ENCODE measurements at regions not wholly inside any gene's neighbourhood (a gene's known extent, or its start where the extent isn't known, plus 50 kb on each side); places are given as distances from the start of the nearest gene placed in this dataset.
A peak's percentile ranks its signal among the peaks of the same experiment; 100 is the strongest.

GRCh38 chr13:40316301-40316700 is 350.1 kb downstream of the FOXO1 start:
- in situ Hi-C loops (cut with HindIII; ENCODE audit: low pct_unique_long_range_greater_than_20kb, low sequenced_read_pairs): no loop called here
- no peak for DNase-seq (ENCODE audit: low read depth, low spot score)

DNA sequence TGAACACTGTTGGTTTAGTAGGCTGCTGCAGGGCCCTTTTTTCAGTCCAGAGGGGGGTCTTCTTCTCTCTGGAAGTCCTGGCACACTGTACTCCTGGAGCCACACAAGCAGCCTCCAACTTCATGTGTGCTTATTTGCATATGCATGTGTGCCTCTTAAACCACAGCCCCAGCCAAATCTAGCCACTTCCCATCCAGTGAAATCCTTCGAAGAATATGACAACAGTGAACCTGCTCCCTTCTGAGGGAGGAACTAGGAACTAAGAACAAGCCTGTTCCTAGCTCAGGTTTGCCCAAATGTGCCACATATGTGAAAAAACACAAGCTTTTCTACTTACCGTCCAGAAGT is 348.5 kb downstream of the FOXO1 start:
- in situ Hi-C loops (cut with HindIII; ENCODE audit: low pct_unique_long_range_greater_than_20kb, low sequenced_read_pairs): no loop called here
- no peak for DNase-seq (ENCODE audit: low read depth, low spot score)

- in situ Hi-C loops (cut with HindIII; ENCODE audit: low pct_unique_long_range_greater_than_20kb, low sequenced_read_pairs): no loop called here
- no peak for DNase-seq (ENCODE audit: low read depth, low spot score)
Observed at GRCh38 chr13:40318366-40318765, 348.1 kb downstream of the FOXO1 start.

DNA sequence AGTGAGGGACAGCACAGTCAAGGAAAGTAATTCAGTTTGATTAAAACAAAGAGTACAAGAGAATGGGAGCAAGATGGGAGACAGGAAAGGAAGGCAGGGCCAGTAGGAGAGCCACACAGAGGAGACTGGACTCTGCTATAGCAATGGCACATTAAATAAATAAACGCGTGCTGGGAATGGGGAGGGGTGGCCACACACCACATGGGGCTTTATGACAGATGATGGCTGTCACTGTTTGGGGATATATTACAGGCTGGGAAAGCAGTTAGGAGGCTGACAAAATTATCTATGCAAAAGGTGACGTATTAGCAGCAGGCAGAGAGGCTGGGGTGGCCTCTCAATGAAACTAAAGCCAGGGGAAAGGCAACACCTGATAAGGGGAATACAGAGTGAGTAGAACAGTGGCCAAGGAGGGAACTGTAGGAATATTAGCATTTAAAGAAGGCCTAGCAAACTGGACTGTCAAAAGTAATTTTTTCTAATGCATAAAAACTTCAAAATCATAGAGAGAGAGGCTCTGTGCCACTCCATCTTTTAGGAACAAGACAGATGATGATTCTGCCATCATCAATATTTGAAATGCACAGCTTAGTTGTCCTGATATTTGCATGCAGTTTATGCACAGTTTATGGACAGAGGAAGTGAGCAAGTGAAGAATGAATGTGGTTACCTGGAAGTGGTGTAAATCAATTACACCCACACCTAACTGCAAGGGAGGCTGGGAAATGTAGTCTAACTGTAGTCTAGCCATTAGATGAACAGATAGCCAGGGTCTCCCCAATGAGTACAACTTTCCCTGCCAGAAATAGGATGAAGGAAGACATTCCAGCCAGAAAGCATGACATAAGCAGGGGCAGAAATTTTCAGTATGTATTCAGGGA is 346.5 kb downstream of the FOXO1 start:
- no peak for DNase-seq (ENCODE audit: low read depth, low spot score)
- in situ Hi-C loops (cut with HindIII; ENCODE audit: low pct_unique_long_range_greater_than_20kb, low sequenced_read_pairs): no loop called here

- in situ Hi-C loops (cut with HindIII; ENCODE audit: low pct_unique_long_range_greater_than_20kb, low sequenced_read_pairs): no loop called here
- DNase-seq (ENCODE audit: low read depth, low spot score): no peak
Observed at GRCh38 chr13:40328091-40328490, 338.4 kb downstream of the FOXO1 start.

DNA sequence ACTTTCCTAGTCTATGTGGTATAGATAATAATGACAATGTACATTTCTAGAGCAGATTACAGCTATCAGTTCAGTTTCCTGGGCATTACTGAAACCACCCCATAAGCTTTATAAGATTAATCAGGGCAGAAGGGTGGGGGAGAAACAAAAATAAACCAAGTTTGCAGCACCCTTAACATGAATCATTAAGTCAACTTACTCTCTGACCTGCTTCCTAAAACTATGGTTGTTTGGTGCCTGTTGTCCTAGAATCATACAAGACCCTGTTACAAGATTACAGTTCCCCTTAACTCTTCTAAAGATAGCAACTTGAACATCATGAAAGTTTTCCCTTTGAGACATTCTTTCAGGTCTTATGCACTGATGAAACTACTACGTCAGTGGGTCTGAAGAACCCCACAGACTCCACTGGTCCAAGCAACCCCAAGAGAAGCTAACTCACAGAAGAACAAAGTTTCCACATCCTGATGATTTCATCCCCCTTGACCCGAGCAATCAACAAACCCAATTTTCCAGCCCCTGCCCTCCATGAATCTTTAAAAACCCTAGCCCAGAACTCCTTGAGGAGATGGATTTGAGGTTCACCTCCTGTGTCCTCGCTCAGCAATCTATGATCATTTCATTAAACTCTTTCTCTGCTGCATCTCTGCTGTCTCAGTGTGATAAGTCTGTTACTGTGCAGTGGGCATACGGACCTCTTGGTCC is 336.5 kb downstream of the FOXO1 start:
- no peak for DNase-seq (ENCODE audit: low read depth, low spot score)
- in situ Hi-C loops (cut with HindIII; ENCODE audit: low pct_unique_long_range_greater_than_20kb, low sequenced_read_pairs): no loop called here

DNA sequence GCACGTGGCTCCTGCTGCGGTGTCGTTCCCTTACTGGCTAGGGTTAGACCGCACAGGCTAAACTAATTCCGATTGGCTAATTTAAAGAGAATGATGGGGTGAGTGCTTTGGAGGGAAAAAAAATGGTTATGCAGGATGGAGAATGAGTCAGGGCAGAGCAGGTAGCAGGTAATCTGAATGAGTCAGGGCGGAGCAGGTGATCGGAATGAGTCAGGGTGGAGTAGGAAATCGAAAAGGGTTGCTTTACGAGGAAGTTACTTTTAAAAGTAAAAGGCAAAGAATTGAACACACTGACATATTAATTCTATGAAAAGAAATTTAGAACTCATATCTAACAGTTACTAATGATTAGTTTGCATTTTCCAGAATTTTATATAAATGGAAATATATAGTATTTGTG is 335.5 kb downstream of the FOXO1 start:
- no peak for DNase-seq (ENCODE audit: low read depth, low spot score)
- in situ Hi-C loops (cut with HindIII; ENCODE audit: low pct_unique_long_range_greater_than_20kb, low sequenced_read_pairs): no loop called here

- in situ Hi-C loops (cut with HindIII; ENCODE audit: low pct_unique_long_range_greater_than_20kb, low sequenced_read_pairs): no loop called here
- no peak for DNase-seq (ENCODE audit: low read depth, low spot score)
Observed at GRCh38 chr13:40331802-40332201, 334.6 kb downstream of the FOXO1 start.

DNA sequence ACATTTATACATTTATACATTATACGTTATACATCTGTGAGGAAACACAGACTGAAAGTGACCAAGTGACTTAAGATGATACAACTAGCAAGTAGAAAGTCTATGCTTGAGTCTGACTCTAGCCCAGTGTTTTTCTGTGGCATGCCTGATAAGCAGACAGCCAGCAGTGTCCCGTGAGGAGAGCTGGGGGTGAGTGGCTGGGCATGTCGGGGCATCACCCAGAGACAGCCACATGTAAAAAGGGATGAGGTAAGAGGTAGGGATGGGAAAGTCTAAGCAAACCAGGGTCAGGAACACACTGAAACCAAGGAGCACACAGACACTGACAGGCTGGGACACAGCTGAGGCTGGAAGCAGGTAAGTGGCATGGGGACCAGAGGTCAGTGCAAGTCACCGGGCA is 333.2 kb downstream of the FOXO1 start:
- DNase-seq (ENCODE audit: low read depth, low spot score): no peak
- in situ Hi-C loops (cut with HindIII; ENCODE audit: low pct_unique_long_range_greater_than_20kb, low sequenced_read_pairs): no loop called here

GRCh38 chr13:40334031-40334430 is 332.4 kb downstream of the FOXO1 start:
- DNase-seq (ENCODE audit: low read depth, low spot score): no peak
- in situ Hi-C loops (cut with HindIII; ENCODE audit: low pct_unique_long_range_greater_than_20kb, low sequenced_read_pairs): no loop called here

GRCh38 chr13:40334616-40335015 is 331.8 kb downstream of the FOXO1 start:
- in situ Hi-C loops (cut with HindIII; ENCODE audit: low pct_unique_long_range_greater_than_20kb, low sequenced_read_pairs): no loop called here
- no peak for DNase-seq (ENCODE audit: low read depth, low spot score)

- no peak for DNase-seq (ENCODE audit: low read depth, low spot score)
- in situ Hi-C loops (cut with HindIII; ENCODE audit: low pct_unique_long_range_greater_than_20kb, low sequenced_read_pairs): no loop called here
Observed at GRCh38 chr13:40336228-40337221, 329.9 kb downstream of the FOXO1 start.

DNA sequence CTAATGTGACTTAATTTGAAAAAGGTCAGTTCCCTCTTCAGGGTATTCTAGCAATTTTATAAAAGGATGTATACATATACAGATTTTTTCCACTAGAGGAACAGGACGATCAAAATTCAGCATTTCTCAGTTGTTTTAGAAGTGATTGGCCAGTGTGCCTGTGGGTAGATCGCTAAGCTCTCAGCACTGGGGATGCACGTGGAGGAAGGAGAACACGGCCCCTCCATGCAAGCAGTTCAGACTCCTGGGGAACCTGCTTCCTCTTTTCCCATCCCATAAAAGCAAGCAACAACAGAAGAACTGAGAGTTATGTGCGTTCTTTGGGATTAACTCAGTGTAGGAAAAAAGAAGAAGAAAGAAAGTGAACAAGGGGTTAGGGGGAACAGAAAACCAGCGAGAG is 328.8 kb downstream of the FOXO1 start:
- in situ Hi-C loops (cut with HindIII; ENCODE audit: low pct_unique_long_range_greater_than_20kb, low sequenced_read_pairs): no loop called here
- DNase-seq (ENCODE audit: low read depth, low spot score): no peak

DNA sequence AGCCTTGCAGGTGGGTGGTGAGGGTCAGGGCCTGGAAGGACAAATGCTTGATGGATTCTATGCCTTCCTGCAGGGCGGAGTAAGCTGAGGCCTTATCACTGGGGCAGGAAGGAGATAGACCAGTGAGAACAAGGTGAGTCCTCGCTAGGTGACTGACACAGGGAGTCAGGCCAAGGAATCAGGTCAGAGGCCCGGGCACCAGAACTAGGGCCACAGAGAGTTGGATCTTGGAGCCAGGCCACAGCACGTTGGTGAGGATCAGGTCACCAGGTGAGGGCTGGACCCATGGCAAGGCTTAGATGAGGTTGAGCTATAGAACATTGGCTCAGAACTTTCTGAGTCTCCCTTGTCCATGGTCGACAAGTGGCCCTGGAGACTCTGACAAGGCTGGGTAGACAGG is 328.2 kb downstream of the FOXO1 start:
- DNase-seq (ENCODE audit: low read depth, low spot score): no peak

DNA sequence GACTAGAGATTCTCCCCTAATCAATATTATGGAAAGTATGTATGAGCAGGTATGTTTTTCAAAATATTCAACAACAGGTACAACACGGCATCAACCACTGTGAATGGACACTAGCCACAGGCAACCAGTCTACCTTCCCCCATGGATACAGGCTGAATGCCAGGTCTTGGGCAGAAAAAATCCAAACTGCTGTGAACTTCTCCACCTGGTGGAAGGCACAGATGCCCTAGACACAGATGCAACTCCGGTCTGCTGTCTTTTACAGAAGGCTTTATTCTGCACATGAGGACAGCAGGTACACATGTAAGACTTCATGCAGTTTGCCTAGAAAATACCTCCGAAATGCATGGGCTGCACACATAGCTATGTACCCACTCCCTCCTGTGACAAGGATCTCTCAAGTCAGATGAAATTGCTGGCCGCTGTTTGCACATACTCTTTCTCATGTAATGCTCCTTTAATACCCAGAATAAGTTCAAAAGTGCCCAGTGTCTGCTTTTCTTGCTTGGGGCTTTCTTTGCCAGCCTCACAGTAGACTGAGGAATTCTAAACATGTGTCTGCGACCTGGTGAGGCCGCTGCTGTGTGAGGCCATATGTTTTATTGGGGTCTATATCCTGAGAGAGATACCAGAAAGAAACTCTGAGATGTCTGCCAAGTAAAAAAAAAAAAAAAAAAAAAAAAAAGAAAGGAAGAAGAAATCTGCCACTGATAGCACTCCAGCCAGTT is 325.9 kb downstream of the FOXO1 start:
- DNase-seq (ENCODE audit: low read depth, low spot score): peak; percentile 30

More for the DNA sequence above, 328.2 kb downstream of the FOXO1 start:
- in situ Hi-C loops (cut with HindIII; ENCODE audit: low pct_unique_long_range_greater_than_20kb, low sequenced_read_pairs): no loop called here

DNA sequence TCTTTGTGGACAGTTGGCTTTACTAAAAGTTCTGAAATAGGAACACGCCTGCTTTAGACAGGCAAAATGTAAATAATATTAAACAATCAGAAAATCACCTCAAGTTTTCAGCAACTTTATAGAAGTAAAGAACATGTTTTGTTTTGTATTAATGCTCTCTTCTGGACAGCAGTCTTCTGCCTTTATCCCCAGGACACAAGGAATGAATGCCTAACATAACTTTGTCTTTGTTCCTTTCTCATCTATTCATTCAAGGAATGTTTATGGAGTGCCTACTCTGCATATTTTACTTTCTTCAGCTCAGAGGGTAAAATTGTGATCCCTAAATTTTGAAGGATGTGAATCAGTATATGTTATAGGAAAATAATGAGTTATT is 325.4 kb downstream of the FOXO1 start:
- in situ Hi-C loops (cut with HindIII; ENCODE audit: low pct_unique_long_range_greater_than_20kb, low sequenced_read_pairs): no loop called here
- DNase-seq (ENCODE audit: low read depth, low spot score): no peak

More for the DNA sequence above, 325.9 kb downstream of the FOXO1 start:
- in situ Hi-C loops (cut with HindIII; ENCODE audit: low pct_unique_long_range_greater_than_20kb, low sequenced_read_pairs): no loop called here

- in situ Hi-C loops (cut with HindIII; ENCODE audit: low pct_unique_long_range_greater_than_20kb, low sequenced_read_pairs): no loop called here
- DNase-seq (ENCODE audit: low read depth, low spot score): no peak
Observed at GRCh38 chr13:40341501-40341900, 324.9 kb downstream of the FOXO1 start.

Measured in SK-MEL-5 (cell line).